Heart left ventricle (tissue), 16 donors: ENCODE measurements at regions not wholly inside any gene's neighbourhood (a gene's known extent, or its start where the extent isn't known, plus 50 kb on each side); places are given as distances from the start of the nearest gene placed in this dataset.

Experiments used
- ATAC-seq, 4 donors: fragments of 200-7000 bp; cut with Tn5 transposase; one replicate each; pipeline ENCODE4 v1.9.1; 2020 to 2022; ENCODE audit warnings: moderate library complexity in 4 of 4, mild to moderate bottlenecking in 3 of 4, moderate number of reproducible peaks in 1 of 4
- DNase-seq, 5 donors: peaks; one replicate each; pipeline ENCODE4 v3.0.0-alpha.2; 2020
- H3K27ac ChIP-seq, 12 donors: fragments of 200-600 bp; sonication (generic) in 4 of 12; one replicate each; pipeline versions ENCODE4 v1.5.0 to v1.8.0; 2016 to 2022; ENCODE audit warnings: mild to moderate bottlenecking in 2 of 12
- H3K27me3 ChIP-seq, 9 donors: fragments of 200-600 bp; sonication (generic) in 2 of 9; one replicate each; pipeline versions ENCODE4 v1.5.1 to v1.8.0; 2016 to 2022; ENCODE audit warnings: mild to moderate bottlenecking in 3 of 9
- H3K36me3 ChIP-seq, 9 donors: fragments of 200-600 bp; sonication (generic) in 2 of 9; one replicate each; pipeline versions ENCODE4 v1.5.0 to v1.8.0; 2018 to 2022; ENCODE audit warnings: mild to moderate bottlenecking in 2 of 9
- H3K4me1 ChIP-seq, 12 donors: fragments of 200-600 bp; sonication (generic) in 4 of 12; one replicate each; pipeline versions ENCODE4 v1.5.0 to v1.8.0; 2016 to 2022; ENCODE audit warnings: mild to moderate bottlenecking in 3 of 12
- H3K4me3 ChIP-seq, 12 donors: fragments of 200-600 bp; sonication (generic) in 4 of 12; one replicate each; pipeline versions ENCODE4 v1.5.0 to v1.8.0; 2017 to 2022; ENCODE audit warnings: mild to moderate bottlenecking in 9 of 12, moderate library complexity in 4 of 12
- H3K9me3 ChIP-seq, 12 donors: fragments of 200-600 bp; sonication (generic) in 4 of 12; one replicate each; pipeline versions ENCODE4 v1.5.0 to v1.8.0; 2016 to 2022; ENCODE audit warnings: mild to moderate bottlenecking in 1 of 12
- CTCF ChIP-seq, 12 donors: fragments of 200-600 bp; sonication (generic) in 4 of 12; IDR thresholded peaks; one replicate each; pipeline versions ENCODE4 v1.5.0 to v1.8.0; 2018 to 2022; ENCODE audit warnings: antibody characterized with exemption in 12 of 12, mild to moderate bottlenecking in 5 of 12
- POLR2A ChIP-seq, 2 donors: fragments of 450-650 bp; IDR thresholded peaks; one replicate each; pipeline ENCODE4 v1.6.1; 2017; ENCODE audit warnings: antibody characterized with exemption in 2 of 2, mild to moderate bottlenecking in 2 of 2, moderate library complexity in 2 of 2
- WGBS, 4 donors: extraction: QIAGEN DNeasy Blood & Tissue Kit in 2 of 4; methylation state at CpG; one replicate each; pipeline versions ENCODE4 v1.1.5 to v1.1.7; 2013 to 2018; 5-methylcytosine and 5-hydroxymethylcytosine counted together
- intact Hi-C, 10 donors: fragments of 100-400 bp; cut with DNase I; formaldehyde crosslinking; loops; one replicate each; pipeline versions ENCODE4 v1.11.1 to v1.14.2; 2022
- donor health status: ischemic (EF 13 %, LVEDD 7.1; RV severe dilation, severe dysfunction).
- donor health status: healthy with polysubstance abuse.
- donor health status: DM: no; HTN: yes; CAD: no.
- donor health status: DM: no; HTN: no; CAD: no.
- donor health status: ischemic (EF 25% LVEDD 6.9; RV normal size, moderate dysfunction).
- donor health status: ischemic (EF 25% LVEDD 5.7; RV mildly dilated, moderate dysfunction).
- donor health status: healthy.
- donor health status: DM: yes; HTN: yes; CAD: no.
- donor health status: ischemic (EF 35%, LVEDD 5.7; RV mildly dilated, moderate dysfunction).
- donor health status: nonischemic (EF 11% LVEDD 7.7; RV severe dilation, severe dysfunction).
- donor health status: DM: yes; HTN: yes; CAD: no.
- donor health status: PGD.
- donor health status: ischemic (EF 29% LVEDD 5.4; RV normal size, mild dysfunction).
- donor health status: nonischemic (EF 23%, LVEDD 6.1; RV moderate dilation, normal function).

- Histone ChIP-seq H3K27ac (no peak overlapping the region), H3K4me1 (peaks cover 0 to 24% (median 0%) of the 10 kb centered on the region in 12 donors), H3K9me3 (no peaks in the 10 kb centered on the region), H3K36me3 (no peaks in the 10 kb centered on the region), H3K4me3 (no peak overlapping the region), H3K27me3 (no peaks in the 10 kb centered on the region)
- WGBS, 4 donors: 75 to 87% (median 80%) methylated on average over 2 of the region's 2 CpGs
- intact Hi-C loops: no loop called here
- DNase-seq (no peak), ATAC-seq (no peak)
- TF ChIP-seq POLR2A (IDR thresholded peaks at IDR 0.05) (no peak), CTCF (IDR thresholded peaks at IDR 0.05) (no peak)
Measured at GRCh38 chr6:128632131-128632530, 111.7 kb upstream of the PTPRK start.

GRCh38 chr6:128631031-128631430 lies 110.6 kb upstream of the PTPRK start:
- no peak for DNase-seq
- Histone ChIP-seq H3K27ac (peak overlapping the region in 4 of 12 donors; percentile 27 to 41 (median 28)), H3K4me1 (peaks cover 0 to 24% (median 0%) of the 10 kb centered on the region in 12 donors), H3K4me3 (no peak overlapping the region), H3K9me3 (no peaks in the 10 kb centered on the region), H3K36me3 (no peaks in the 10 kb centered on the region), H3K27me3 (no peaks in the 10 kb centered on the region)
- intact Hi-C loops: no loop called here
- TF ChIP-seq CTCF (IDR thresholded peaks at IDR 0.05) (no peak), POLR2A (IDR thresholded peaks at IDR 0.05) (no peak)
- peak in 1 of 4 donors; percentile 53 for ATAC-seq
- WGBS, 4 donors: 44 to 63% (median 53%) methylated on average over 5 of the region's 5 CpGs

GRCh38 chr6:128630213-128630612 lies 109.8 kb upstream of the PTPRK start:
- TF ChIP-seq POLR2A (IDR thresholded peaks at IDR 0.05) (no peak), CTCF (IDR thresholded peaks at IDR 0.05) (no peak)
- Histone ChIP-seq H3K9me3 (no peaks in the 10 kb centered on the region), H3K4me3 (no peak overlapping the region), H3K27ac (peak overlapping the region in 3 of 12 donors; percentile 9 to 29 (median 27)), H3K27me3 (no peaks in the 10 kb centered on the region), H3K36me3 (no peaks in the 10 kb centered on the region), H3K4me1 (peaks cover 0 to 20% (median 0%) of the 10 kb centered on the region in 12 donors)
- 85 to 96% (median 88%) methylated on average over 3 of the region's 3 CpGs for WGBS, 4 donors
- intact Hi-C loops: no loop called here
- ATAC-seq (peak in 3 of 4 donors; percentile 32 to 34 (median 33)), DNase-seq (no peak)

GRCh38 chr6:128617285-128617684 lies 96.9 kb upstream of the PTPRK start:
- H3K27ac ChIP-seq: no peak overlapping the region
- intact Hi-C loops: no loop called here
- H3K27me3 ChIP-seq: no peaks in the 10 kb centered on the region
- no peak overlapping the region for H3K4me3 ChIP-seq
- H3K9me3 ChIP-seq: peaks cover 0 to 14% (median 0%) of the 10 kb centered on the region in 12 donors
- DNase-seq: no peak
- no peak for TF ChIP-seq CTCF (IDR thresholded peaks at IDR 0.05)
- no peak for TF ChIP-seq POLR2A (IDR thresholded peaks at IDR 0.05)
- H3K36me3 ChIP-seq: no peaks in the 10 kb centered on the region
- no peaks in the 10 kb centered on the region for H3K4me1 ChIP-seq
- WGBS, 4 donors: 76 to 90% (median 84%) methylated on average over 1 of the region's 1 CpG
- no peak for ATAC-seq
